GM13977 (cell line): ENCODE measurements at regions not wholly inside any gene's neighbourhood (a gene's known extent, or its start where the extent isn't known, plus 50 kb on each side); places are given as distances from the start of the nearest gene placed in this dataset.

Source experiments
- DNase-seq: peaks from one replicate; pipeline ENCODE4 v3.0.0; 2012; ENCODE audit warnings: low spot score
- CTCF ChIP-seq: IDR thresholded peaks from 2 replicates; pipeline ENCODE4 v1.5.1; 2012; ENCODE audit warnings: mild to moderate bottlenecking, control low read depth; ENCODE audit not compliant: insufficient read depth; ENCODE audit errors: extremely low read depth, missing control alignments
- in situ Hi-C: fragments of 300-500 bp; cut with MboI; formaldehyde crosslinking; loops from one replicate; pipeline ENCODE4 v1.12.0; 2022; ENCODE audit warnings: low sequenced_read_pairs, low pct_unique_long_range_greater_than_20kb, mixed read lengths, inconsistent platforms; ENCODE audit not compliant: unreplicated experiment

- DNase-seq: no peak
- in situ Hi-C loops: no loop called here
- no peak for TF ChIP-seq CTCF
Measured at GRCh38 chr18:51999351-51999750, 340.6 kb upstream of the DCC start.

- DNase-seq: no peak
- in situ Hi-C loops: no loop called here
- no peak for TF ChIP-seq CTCF
Measured at GRCh38 chr18:52000435-52000834, 339.6 kb upstream of the DCC start.

- no peak for TF ChIP-seq CTCF
- in situ Hi-C loops: no loop called here
- no peak for DNase-seq
Measured at GRCh38 chr18:52001106-52001505, 338.9 kb upstream of the DCC start.

GRCh38 chr18:52002600-52002999, 337.4 kb upstream of the DCC start:
- in situ Hi-C loops: no loop called here
- no peak for DNase-seq
- TF ChIP-seq CTCF: no peak

GRCh38 chr18:52007105-52007504, 332.9 kb upstream of the DCC start:
- TF ChIP-seq CTCF: no peak
- no peak for DNase-seq
- in situ Hi-C loops: no loop called here

GRCh38 chr18:52008330-52008729, 331.7 kb upstream of the DCC start:
- TF ChIP-seq CTCF: no peak
- in situ Hi-C loops: no loop called here
- no peak for DNase-seq

- in situ Hi-C loops: no loop called here
Measured at GRCh38 chr18:52008736-52009135, 331.3 kb upstream of the DCC start.

More at GRCh38 chr18:52008736-52009135, 331.3 kb upstream of the DCC start:
- DNase-seq: no peak
- no peak for TF ChIP-seq CTCF
